H9 (cell line): ENCODE measurements at regions not wholly inside any gene's neighbourhood (a gene's known extent, or its start where the extent isn't known, plus 50 kb on each side); places are given as distances from the start of the nearest gene placed in this dataset.

Experiments used
- DNase-seq: peaks from one replicate; pipeline ENCODE4 v3.0.0-alpha.2; 2017
- H2AFZ ChIP-seq: one replicate; pipeline ENCODE4 v1.6.1; 2013; ENCODE audit warnings: mild to moderate bottlenecking, low read length, control low read depth, moderate library complexity
- H2AK5ac ChIP-seq: 2 replicates; pipeline ENCODE4 v1.6.1; 2013; ENCODE audit warnings: low read length, control low read depth, mixed read lengths; ENCODE audit not compliant: insufficient read length
- H2BK120ac ChIP-seq: one replicate; pipeline ENCODE4 v1.6.1; 2013; ENCODE audit warnings: low read depth, mild to moderate bottlenecking, low read length, control low read depth, inconsistent platforms; ENCODE audit not compliant: poor library complexity, severe bottlenecking
- H2BK12ac ChIP-seq: 2 replicates; pipeline ENCODE4 v1.6.1; 2013; ENCODE audit warnings: low read length, control low read depth, mixed read lengths, low read depth; ENCODE audit not compliant: insufficient read length
- H2BK15ac ChIP-seq: 2 replicates; pipeline ENCODE4 v1.6.1; 2013; ENCODE audit warnings: low read depth, low read length, control low read depth
- H2BK20ac ChIP-seq: one replicate; pipeline ENCODE4 v1.6.1; 2013; ENCODE audit warnings: low read depth, mild to moderate bottlenecking, low read length, control low read depth, inconsistent platforms; ENCODE audit not compliant: poor library complexity, severe bottlenecking
- H2BK5ac ChIP-seq: 2 replicates; pipeline ENCODE4 v1.6.1; 2013; ENCODE audit warnings: low read length, control low read depth, mixed read lengths; ENCODE audit not compliant: insufficient read length
- H3K14ac ChIP-seq: 2 replicates; pipeline ENCODE4 v1.6.1; 2013; ENCODE audit warnings: low read length, control low read depth; ENCODE audit not compliant: insufficient read depth
- H3K18ac ChIP-seq: 2 replicates; pipeline ENCODE4 v1.6.1; 2013; ENCODE audit warnings: low read depth, mild to moderate bottlenecking, mixed read lengths, low read length, control low read depth; ENCODE audit not compliant: insufficient read length
- H3K23ac ChIP-seq: 2 replicates; pipeline ENCODE4 v1.6.1; 2013; ENCODE audit warnings: low read length, control low read depth, mixed read lengths, low read depth; ENCODE audit not compliant: insufficient read length
- H3K23me2 ChIP-seq: 2 replicates; pipeline ENCODE4 v1.6.1; 2013; ENCODE audit warnings: low read depth, mild to moderate bottlenecking, mixed read lengths, low read length, control low read depth; ENCODE audit not compliant: insufficient read length, poor library complexity, severe bottlenecking
- H3K27ac ChIP-seq: 2 replicates; pipeline ENCODE4 v1.5.1; 2013; ENCODE audit warnings: low read length, control low read depth, mixed read lengths, low read depth; ENCODE audit not compliant: insufficient read length
- H3K27me3 ChIP-seq: 2 replicates; pipeline ENCODE4 v1.6.1; 2013; ENCODE audit warnings: low read length, control low read depth, inconsistent platforms; ENCODE audit not compliant: insufficient read depth
- H3K4ac ChIP-seq: 2 replicates; pipeline ENCODE4 v1.6.1; 2013; ENCODE audit warnings: low read depth, mild to moderate bottlenecking, control low read depth, inconsistent platforms, low read length, moderate library complexity
- H3K4me1 ChIP-seq: 2 replicates; pipeline ENCODE4 v1.6.1; 2013; ENCODE audit warnings: low read length, control low read depth, inconsistent platforms; ENCODE audit not compliant: insufficient read depth
- H3K4me2 ChIP-seq: 2 replicates; pipeline ENCODE4 v1.6.1; 2013; ENCODE audit warnings: low read length, control low read depth, mixed read lengths; ENCODE audit not compliant: insufficient read length, insufficient read depth
- H3K56ac ChIP-seq: 2 replicates; pipeline ENCODE4 v1.6.1; 2013; ENCODE audit warnings: low read depth, mild to moderate bottlenecking, mixed read lengths, low read length, control low read depth; ENCODE audit not compliant: insufficient read length
- H3K79me1 ChIP-seq: 2 replicates; pipeline ENCODE4 v1.6.1; 2013; ENCODE audit warnings: low read depth, mild to moderate bottlenecking, moderate library complexity, low read length, control low read depth, inconsistent platforms; ENCODE audit not compliant: insufficient read depth, poor library complexity, severe bottlenecking
- H3K79me2 ChIP-seq: 2 replicates; pipeline ENCODE4 v1.6.1; 2013; ENCODE audit warnings: low read length, control low read depth, inconsistent platforms; ENCODE audit not compliant: insufficient read depth
- H3K9ac ChIP-seq: 2 replicates; pipeline ENCODE4 v1.6.1; 2013; ENCODE audit warnings: low read length, control low read depth, mixed read lengths; ENCODE audit not compliant: insufficient read length; ENCODE audit errors: extremely low read depth
- H3K9me3 ChIP-seq: one replicate; pipeline ENCODE4 v1.6.1; 2013; ENCODE audit warnings: low read depth, low read length, inconsistent platforms; ENCODE audit not compliant: control insufficient read depth
- H3T11ph ChIP-seq: one replicate; pipeline ENCODE4 v1.6.1; 2013; ENCODE audit warnings: mild to moderate bottlenecking, low read length, control low read depth, inconsistent platforms
- H4K20me1 ChIP-seq: one replicate; pipeline ENCODE4 v1.6.1; 2013; ENCODE audit not compliant: control insufficient read depth, insufficient read length, insufficient read depth
- H4K5ac ChIP-seq: 2 replicates; pipeline ENCODE4 v1.6.1; 2013; ENCODE audit warnings: low read depth, mild to moderate bottlenecking, mixed read lengths, low read length, control low read depth; ENCODE audit not compliant: insufficient read length
- H4K8ac ChIP-seq: replicated peaks from 2 replicates; pipeline ENCODE4 v1.6.1; 2013; ENCODE audit warnings: low read length, control low read depth, mixed read lengths, low read depth; ENCODE audit not compliant: insufficient read length
- H4K91ac ChIP-seq: 2 replicates; pipeline ENCODE4 v1.6.1; 2013; ENCODE audit warnings: low read depth, mild to moderate bottlenecking, moderate library complexity, mixed read lengths, low read length, control low read depth; ENCODE audit not compliant: insufficient read length
- H3K27ac Mint-ChIP-seq, 3 experiments: 2 replicates in 2 of 3; 3 replicates in 1 of 3; pipeline ENCODE4 v1.8.0; 2020 to 2021; ENCODE audit warnings: mixed read lengths in 3 of 3, mild to moderate bottlenecking in 1 of 3, moderate library complexity in 1 of 3
- H3K27me3 Mint-ChIP-seq: 2 replicates; pipeline ENCODE4 v1.8.0; 2021; ENCODE audit warnings: low read depth, mild to moderate bottlenecking, moderate library complexity, mixed read lengths
- H3K36me3 Mint-ChIP-seq, 3 experiments: 2 replicates in 2 of 3; 3 replicates in 1 of 3; pipeline ENCODE4 v1.8.0; 2020 to 2021; ENCODE audit warnings: low read depth in 3 of 3, mixed read lengths in 3 of 3; ENCODE audit not compliant: insufficient read depth in 1 of 3
- H3K4me1 Mint-ChIP-seq, 2 experiments: 2 replicates each; pipeline ENCODE4 v1.8.0; 2020; ENCODE audit warnings: mixed read lengths in 2 of 2
- H3K4me3 Mint-ChIP-seq, 2 experiments: 2 replicates in 1 of 2; 3 replicates in 1 of 2; pipeline ENCODE4 v1.8.0; 2020 to 2021; ENCODE audit warnings: mild to moderate bottlenecking in 2 of 2, mixed read lengths in 2 of 2, moderate library complexity in 1 of 2
- H3K9me3 Mint-ChIP-seq, 2 experiments: 2 replicates in 1 of 2; 3 replicates in 1 of 2; pipeline ENCODE4 v1.8.0; 2020; ENCODE audit warnings: mild to moderate bottlenecking in 2 of 2, mixed read lengths in 2 of 2, moderate library complexity in 1 of 2
- TF ChIP-seq, protein P1 (sequence below): fragments of 200-600 bp; sonication (generic); conservative IDR thresholded peaks from 3 replicates; pipeline ENCODE4 v1.8.0; 2021; ENCODE audit warnings: antibody characterized with exemption, mild to moderate bottlenecking

DNA sequence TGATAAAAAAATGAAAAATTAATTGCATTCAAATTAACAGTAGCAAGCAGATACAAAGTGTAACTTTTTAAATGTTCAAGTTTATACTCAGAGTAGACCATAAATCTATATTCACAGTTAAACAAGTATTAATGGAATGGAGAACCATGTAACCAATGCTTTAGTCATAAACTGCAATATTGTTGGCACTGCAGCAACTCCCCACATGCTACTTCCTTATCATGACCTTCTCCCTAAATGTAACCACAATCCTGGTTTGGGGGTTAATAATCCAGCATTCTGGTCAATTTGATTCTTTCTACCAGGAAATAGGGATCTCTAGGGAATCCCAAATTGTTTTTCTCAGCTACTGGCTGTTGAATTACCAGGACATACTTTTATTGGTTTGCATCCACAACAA, 223.9 kb upstream of the DCAF8L1 start:
- no peak overlapping the region for H4K91ac ChIP-seq
- Mint-ChIP-seq H3K4me3 (no peak overlapping the region), H3K27ac (no peak overlapping the region), H3K9me3 (peaks cover 3 to 21% of the 10 kb centered on the region in 2 experiments; a peak in 4 of 5 replicates), H3K4me1 (peaks cover 9 to 10% of the 10 kb centered on the region in 2 experiments), H3K27me3 (no peaks in the 10 kb centered on the region), H3K36me3 (no peaks in the 10 kb centered on the region)
- no peak overlapping the region for H3K4ac ChIP-seq
- H3K4me1 ChIP-seq = no peaks in the 10 kb centered on the region
- no peaks in the 10 kb centered on the region for H3K9me3 ChIP-seq
- H2BK20ac ChIP-seq = no peak overlapping the region
- H4K8ac ChIP-seq = no peak overlapping the region
- no peak overlapping the region for H4K5ac ChIP-seq
- H2BK120ac ChIP-seq = no peak overlapping the region
- no peak overlapping the region for H2BK15ac ChIP-seq
- H2BK12ac ChIP-seq = no peak overlapping the region
- no peaks in the 10 kb centered on the region for H3K23me2 ChIP-seq
- no peak overlapping the region for H3K27ac ChIP-seq
- H3K27me3 ChIP-seq = no peaks in the 10 kb centered on the region
- H2AK5ac ChIP-seq = no peak overlapping the region
- H2BK5ac ChIP-seq = no peak overlapping the region
- no peak overlapping the region for H2AFZ ChIP-seq
- no peak overlapping the region for H3K23ac ChIP-seq
- TF ChIP-seq, protein P1, sequence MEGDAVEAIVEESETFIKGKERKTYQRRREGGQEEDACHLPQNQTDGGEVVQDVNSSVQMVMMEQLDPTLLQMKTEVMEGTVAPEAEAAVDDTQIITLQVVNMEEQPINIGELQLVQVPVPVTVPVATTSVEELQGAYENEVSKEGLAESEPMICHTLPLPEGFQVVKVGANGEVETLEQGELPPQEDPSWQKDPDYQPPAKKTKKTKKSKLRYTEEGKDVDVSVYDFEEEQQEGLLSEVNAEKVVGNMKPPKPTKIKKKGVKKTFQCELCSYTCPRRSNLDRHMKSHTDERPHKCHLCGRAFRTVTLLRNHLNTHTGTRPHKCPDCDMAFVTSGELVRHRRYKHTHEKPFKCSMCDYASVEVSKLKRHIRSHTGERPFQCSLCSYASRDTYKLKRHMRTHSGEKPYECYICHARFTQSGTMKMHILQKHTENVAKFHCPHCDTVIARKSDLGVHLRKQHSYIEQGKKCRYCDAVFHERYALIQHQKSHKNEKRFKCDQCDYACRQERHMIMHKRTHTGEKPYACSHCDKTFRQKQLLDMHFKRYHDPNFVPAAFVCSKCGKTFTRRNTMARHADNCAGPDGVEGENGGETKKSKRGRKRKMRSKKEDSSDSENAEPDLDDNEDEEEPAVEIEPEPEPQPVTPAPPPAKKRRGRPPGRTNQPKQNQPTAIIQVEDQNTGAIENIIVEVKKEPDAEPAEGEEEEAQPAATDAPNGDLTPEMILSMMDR = no peak
- H3T11ph ChIP-seq = no peak overlapping the region
- H3K79me2 ChIP-seq = no peaks in the 10 kb centered on the region
- H3K14ac ChIP-seq = no peak overlapping the region
- H3K79me1 ChIP-seq = no peaks in the 10 kb centered on the region
- H3K56ac ChIP-seq = no peak overlapping the region
- no peak overlapping the region for H3K4me2 ChIP-seq
- DNase-seq = no peak
- no peaks in the 10 kb centered on the region for H4K20me1 ChIP-seq
- no peak overlapping the region for H3K9ac ChIP-seq
- H3K18ac ChIP-seq = no peak overlapping the region
